ENCODE measurements at regions not wholly inside any gene's neighbourhood (a gene's known extent, or its start where the extent isn't known, plus 50 kb on each side); places are given as distances from the start of the nearest gene placed in this dataset.

- no peak for DNase-seq (ENCODE audit: low read depth)
These were observed 225.1 kb downstream of the BCAT1 start for GRCh38 chr12:24723759-24724158.

GRCh38 chr12:24721191-24721590 is 227.7 kb downstream of the BCAT1 start:
- no peak for DNase-seq (ENCODE audit: low read depth)

- no peak for DNase-seq (ENCODE audit: low read depth)
These were observed 229.6 kb downstream of the BCAT1 start for GRCh38 chr12:24719293-24719721.

GRCh38 chr12:24718617-24719016 is 230.3 kb downstream of the BCAT1 start:
- DNase-seq (ENCODE audit: low read depth), result no peak

GRCh38 chr12:24714237-24714636 is 234.7 kb downstream of the BCAT1 start:
- no peak for DNase-seq (ENCODE audit: low read depth)

GRCh38 chr12:24711056-24712008 is 237.6 kb downstream of the BCAT1 start:
- no peak for DNase-seq (ENCODE audit: low read depth)

- DNase-seq (ENCODE audit: low read depth), result no peak
These were observed 239.7 kb downstream of the BCAT1 start for GRCh38 chr12:24709216-24709615.

GRCh38 chr12:24708718-24709117 is 240.2 kb downstream of the BCAT1 start:
- no peak for DNase-seq (ENCODE audit: low read depth)

- DNase-seq (ENCODE audit: low read depth), result no peak
These were observed 240.9 kb downstream of the BCAT1 start for GRCh38 chr12:24708043-24708442.

GRCh38 chr12:24707334-24707733 is 241.6 kb downstream of the BCAT1 start:
- DNase-seq (ENCODE audit: low read depth), result no peak

- no peak for DNase-seq (ENCODE audit: low read depth)
These were observed 243.1 kb downstream of the BCAT1 start for GRCh38 chr12:24705741-24706358.

GRCh38 chr12:24705216-24705615 is 243.7 kb downstream of the BCAT1 start:
- no peak for DNase-seq (ENCODE audit: low read depth)

- DNase-seq (ENCODE audit: low read depth), result no peak
These were observed 247.6 kb downstream of the BCAT1 start for GRCh38 chr12:24701343-24701742.

GRCh38 chr12:24698972-24699371 is 249.9 kb downstream of the BCAT1 start:
- DNase-seq (ENCODE audit: low read depth), result no peak

- DNase-seq (ENCODE audit: low read depth), result no peak
These were observed 251.1 kb downstream of the BCAT1 start for GRCh38 chr12:24697769-24698168.

GRCh38 chr12:24697295-24697694 is 251.6 kb downstream of the BCAT1 start:
- no peak for DNase-seq (ENCODE audit: low read depth)

GRCh38 chr12:24696800-24697199 is 252.1 kb downstream of the BCAT1 start:
- no peak for DNase-seq (ENCODE audit: low read depth)

GRCh38 chr12:24695657-24696329 is 253.1 kb downstream of the BCAT1 start:
- peak; percentile 0 for DNase-seq (ENCODE audit: low read depth)

- DNase-seq (ENCODE audit: low read depth), result no peak
These were observed 253.8 kb downstream of the BCAT1 start for GRCh38 chr12:24695103-24695502.

- DNase-seq (ENCODE audit: low read depth), result no peak
These were observed 260.3 kb downstream of the BCAT1 start for GRCh38 chr12:24688601-24689000.

- DNase-seq (ENCODE audit: low read depth), result no peak
These were observed 267.3 kb downstream of the BCAT1 start for GRCh38 chr12:24681570-24681969.

- DNase-seq (ENCODE audit: low read depth), result no peak
These were observed 269.8 kb downstream of the BCAT1 start for GRCh38 chr12:24679126-24679525.

- no peak for DNase-seq (ENCODE audit: low read depth)
These were observed 270.5 kb downstream of the BCAT1 start for GRCh38 chr12:24678436-24678835.

All from GM04503 (cell line).